Activated T-cell treated with anti-CD3 and anti-CD28 coated beads, Interleukin-2, amount 50 U/mL, for 4 hours (primary cell): ENCODE measurements at regions not wholly inside any gene's neighbourhood (a gene's known extent, or its start where the extent isn't known, plus 50 kb on each side); places are given as distances from the start of the nearest gene placed in this dataset.

Experiments
- ATAC-seq, 2 donors: fragments of 200-7000 bp; cut with Tn5 transposase; one replicate each; pipeline ENCODE4 v1.10.0; 2021
- DNase-seq: peaks from one replicate; pipeline ENCODE4 v3.0.0-alpha.2; 2020
- H3K27me3 Mint-ChIP-seq: one replicate; pipeline ENCODE4 v1.8.0; 2021; ENCODE audit warnings: low read depth, mixed read lengths
- H3K36me3 Mint-ChIP-seq: one replicate; pipeline ENCODE4 v1.8.0; 2022; ENCODE audit warnings: mixed read lengths; ENCODE audit not compliant: insufficient read depth
- H3K4me1 Mint-ChIP-seq: one replicate; pipeline ENCODE4 v1.8.0; 2021; ENCODE audit warnings: low read depth, mixed read lengths
- H3K4me3 Mint-ChIP-seq: one replicate; pipeline ENCODE4 v1.8.0; 2021; ENCODE audit warnings: mild to moderate bottlenecking, moderate library complexity, mixed read lengths
- H3K9me3 Mint-ChIP-seq: one replicate; pipeline ENCODE4 v1.8.0; 2021; ENCODE audit warnings: mixed read lengths

DNA sequence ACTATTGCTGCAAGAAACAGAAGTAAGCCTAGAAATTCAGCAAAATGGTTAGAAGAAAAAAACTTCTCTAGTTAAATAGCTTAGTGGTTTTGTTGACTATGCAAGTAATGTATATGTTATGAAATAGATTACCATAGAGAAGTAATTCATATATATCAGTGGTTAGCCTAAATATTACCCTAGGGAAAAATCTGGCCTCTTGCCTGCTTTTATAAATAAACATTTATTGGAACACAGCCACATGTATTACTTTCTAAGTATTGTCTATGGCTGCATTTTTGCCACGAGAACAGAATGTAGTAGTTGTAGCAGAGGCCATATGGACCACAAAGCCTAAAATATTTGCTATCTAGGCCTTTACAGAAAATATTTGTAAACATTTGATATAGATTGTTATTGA is 1471.7 kb upstream of the PRR20A start:
- Mint-ChIP-seq H3K4me1 (no peaks in the 10 kb centered on the region), H3K36me3 (no peaks in the 10 kb centered on the region), H3K27me3 (no peaks in the 10 kb centered on the region), H3K9me3 (peaks cover 12% of the 10 kb centered on the region), H3K4me3 (no peak overlapping the region)
- ATAC-seq (no peak), DNase-seq (no peak)

DNA sequence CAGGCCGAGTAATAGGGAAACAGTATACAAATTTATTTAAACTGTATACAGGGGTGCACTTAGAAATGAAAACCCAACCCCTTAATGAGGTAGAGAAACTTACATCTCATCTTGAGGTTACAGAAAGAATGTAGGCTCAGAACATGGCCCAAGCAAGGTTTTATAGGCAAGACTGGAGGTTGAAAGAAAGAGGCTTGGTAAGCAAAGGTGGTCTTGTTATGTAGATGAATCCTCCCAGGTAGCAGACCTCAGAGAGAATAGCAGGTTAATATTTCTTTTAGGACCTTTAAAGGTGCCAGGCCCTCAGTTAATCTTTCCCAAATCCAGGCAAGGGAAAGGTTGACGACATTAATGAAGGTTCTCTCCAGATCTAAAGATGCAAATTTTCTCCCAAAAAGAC is 1466.8 kb upstream of the PRR20A start:
- H3K27me3 Mint-ChIP-seq = no peaks in the 10 kb centered on the region
- DNase-seq (no peak), ATAC-seq (no peak)
- no peaks in the 10 kb centered on the region for H3K4me1 Mint-ChIP-seq
- no peak overlapping the region for H3K4me3 Mint-ChIP-seq
- no peaks in the 10 kb centered on the region for H3K36me3 Mint-ChIP-seq
- peaks cover 16% of the 10 kb centered on the region for H3K9me3 Mint-ChIP-seq

DNA sequence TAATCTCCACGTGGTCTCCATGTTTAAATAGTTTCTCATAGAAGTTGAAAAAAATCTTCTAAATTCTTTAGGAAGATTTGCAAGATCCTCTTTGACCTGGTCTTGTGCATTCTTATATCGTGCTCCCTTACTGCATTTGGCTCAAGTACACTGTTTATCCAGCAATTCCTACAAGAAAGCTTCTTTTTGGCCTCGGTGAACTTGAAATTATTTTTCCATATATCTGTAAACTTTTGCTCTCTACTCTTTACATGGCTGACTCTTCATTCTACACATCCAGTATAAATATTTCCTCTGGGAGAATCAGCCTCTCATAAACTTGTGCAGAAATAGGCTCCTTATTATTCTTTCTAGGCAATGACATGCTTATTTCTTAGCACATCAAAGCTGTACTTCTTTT is 1457.9 kb upstream of the PRR20A start:
- no peak overlapping the region for H3K4me3 Mint-ChIP-seq

DNA sequence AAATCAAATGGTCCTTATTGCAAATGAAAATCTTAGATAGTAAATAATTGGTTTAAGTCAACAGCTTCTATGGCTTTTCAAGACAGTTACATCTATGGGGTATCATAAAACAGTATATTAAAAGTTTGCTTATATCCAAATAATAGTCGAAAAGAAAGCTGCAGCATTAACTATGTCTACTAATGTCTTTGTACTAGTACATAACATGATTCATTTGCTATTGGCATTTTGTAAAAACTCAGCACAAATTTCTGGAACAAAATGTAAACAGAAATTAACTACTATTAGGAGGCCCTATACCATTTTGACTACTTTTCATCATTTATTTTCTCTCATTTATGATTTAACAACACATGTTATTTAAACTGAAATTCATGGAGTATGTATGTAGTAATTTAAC is 1435.2 kb upstream of the PRR20A start:
- H3K4me3 Mint-ChIP-seq = no peak overlapping the region
- ATAC-seq = no peak
- H3K9me3 Mint-ChIP-seq = peaks cover 15% of the 10 kb centered on the region

More for the DNA sequence above, 1457.9 kb upstream of the PRR20A start:
- no peak for DNase-seq
- Mint-ChIP-seq H3K27me3 (no peaks in the 10 kb centered on the region), H3K36me3 (no peaks in the 10 kb centered on the region), H3K9me3 (peaks cover 8% of the 10 kb centered on the region), H3K4me1 (no peaks in the 10 kb centered on the region)
- no peak for ATAC-seq

DNA sequence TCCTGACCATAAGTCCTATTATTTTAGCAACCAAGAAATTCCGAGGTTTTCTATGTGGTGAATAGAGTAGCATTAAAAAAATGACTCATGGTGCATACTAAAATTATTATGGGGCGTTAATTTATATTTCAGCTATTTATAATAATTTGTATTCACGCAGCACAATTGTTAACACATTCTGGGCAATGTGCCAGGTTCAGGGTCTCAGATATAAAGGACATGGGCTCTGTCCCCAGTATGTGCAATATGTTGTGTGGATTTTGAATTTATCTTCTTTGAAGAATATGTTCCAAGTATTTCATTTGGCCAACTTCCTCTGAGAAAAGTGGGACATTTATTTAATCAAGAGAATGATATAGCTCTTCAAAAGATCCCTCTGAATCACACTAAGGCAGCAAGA is 1434.7 kb upstream of the PRR20A start:
- Mint-ChIP-seq H3K4me3 (no peak overlapping the region), H3K4me1 (no peaks in the 10 kb centered on the region), H3K27me3 (no peaks in the 10 kb centered on the region), H3K36me3 (no peaks in the 10 kb centered on the region), H3K9me3 (peaks cover 16% of the 10 kb centered on the region)
- ATAC-seq = no peak
- no peak for DNase-seq

More for the DNA sequence above, 1435.2 kb upstream of the PRR20A start:
- no peaks in the 10 kb centered on the region for H3K27me3 Mint-ChIP-seq
- H3K4me1 Mint-ChIP-seq = no peaks in the 10 kb centered on the region
- no peak for DNase-seq
- no peaks in the 10 kb centered on the region for H3K36me3 Mint-ChIP-seq

DNA sequence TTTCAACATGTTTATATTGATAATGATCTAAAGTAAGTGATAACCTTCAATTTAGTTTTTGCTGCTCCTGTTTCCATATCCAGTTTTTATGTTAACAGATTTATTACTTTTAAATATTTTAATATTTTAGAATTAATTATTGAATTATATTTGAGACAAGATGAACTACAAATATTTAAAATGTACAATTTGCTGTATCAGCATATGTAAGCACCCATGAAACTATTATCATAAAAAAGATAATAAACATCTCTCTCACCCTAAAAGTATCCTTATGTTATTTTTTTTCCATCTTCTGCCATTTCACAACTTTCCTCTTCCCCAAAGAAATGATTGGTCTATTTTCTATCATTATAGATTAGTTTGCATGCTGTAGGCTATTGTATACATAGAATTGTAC is 1426.6 kb upstream of the PRR20A start:
- Mint-ChIP-seq H3K4me3 (no peak overlapping the region), H3K36me3 (no peaks in the 10 kb centered on the region), H3K9me3 (peaks cover 31% of the 10 kb centered on the region), H3K4me1 (no peaks in the 10 kb centered on the region), H3K27me3 (no peaks in the 10 kb centered on the region)
- ATAC-seq = no peak
- DNase-seq = no peak

DNA sequence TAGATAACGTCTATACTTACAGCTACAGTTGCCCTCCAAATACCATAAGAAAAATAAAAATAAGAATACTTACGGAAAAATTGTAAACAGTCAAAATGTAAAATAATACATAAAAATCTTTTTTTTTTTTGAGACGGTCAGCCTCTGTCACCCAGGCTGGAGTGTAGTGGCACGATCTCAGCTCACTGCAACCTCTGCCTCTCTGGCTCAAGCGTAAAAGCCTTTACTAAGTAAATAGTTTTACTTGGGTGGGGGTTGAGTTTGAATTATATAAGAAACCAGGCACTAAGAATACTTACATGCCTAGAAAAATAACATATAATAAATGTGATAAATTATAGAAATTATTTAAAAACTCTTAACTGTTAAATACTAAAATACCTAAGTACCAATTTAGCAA is 1413.0 kb upstream of the PRR20A start:
- H3K36me3 Mint-ChIP-seq = no peaks in the 10 kb centered on the region
- H3K9me3 Mint-ChIP-seq = peaks cover 20% of the 10 kb centered on the region
- no peak overlapping the region for H3K4me3 Mint-ChIP-seq
- ATAC-seq (no peak), DNase-seq (no peak)
- H3K27me3 Mint-ChIP-seq = no peaks in the 10 kb centered on the region
- H3K4me1 Mint-ChIP-seq = no peaks in the 10 kb centered on the region

DNA sequence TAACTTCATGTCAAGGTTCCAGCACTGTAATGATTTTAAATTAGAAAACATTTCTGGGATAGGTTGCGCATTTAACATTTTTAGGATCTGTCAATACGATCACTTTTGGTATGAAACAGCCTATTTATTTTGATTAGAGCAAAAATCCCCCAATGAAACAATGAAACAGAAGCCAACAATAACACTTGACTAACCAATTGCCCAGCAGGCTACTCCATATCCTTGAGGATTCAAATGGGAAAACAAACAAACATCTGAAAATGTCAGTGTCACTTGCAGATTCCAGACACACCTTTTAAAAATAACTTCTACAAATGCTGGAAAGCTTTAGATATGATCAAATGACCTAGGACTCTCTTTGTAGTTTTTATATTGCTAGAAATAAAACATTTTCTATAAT is 1412.5 kb upstream of the PRR20A start:
- Mint-ChIP-seq H3K27me3 (no peaks in the 10 kb centered on the region), H3K36me3 (no peaks in the 10 kb centered on the region), H3K4me3 (no peak overlapping the region), H3K9me3 (peaks cover 25% of the 10 kb centered on the region), H3K4me1 (no peaks in the 10 kb centered on the region)
- no peak for ATAC-seq
- DNase-seq = no peak

DNA sequence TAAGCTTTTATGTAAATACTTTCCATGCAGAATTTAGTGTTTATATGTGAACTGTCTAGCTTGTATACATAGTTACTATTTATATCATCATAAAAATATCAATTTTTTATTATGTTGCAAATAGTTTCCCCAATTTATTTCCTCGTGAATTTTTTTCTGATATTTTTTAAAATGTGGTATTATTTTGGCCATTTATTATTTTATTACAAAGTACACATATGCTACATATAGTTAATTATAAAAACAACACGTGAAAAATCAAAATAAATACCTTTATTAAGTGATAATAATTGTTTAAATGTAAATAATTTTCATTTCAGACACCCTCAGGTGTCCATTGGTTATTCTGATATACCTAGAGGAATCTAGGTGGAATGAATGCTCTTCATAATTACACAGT is 1394.9 kb upstream of the PRR20A start:
- Mint-ChIP-seq H3K9me3 (no peaks in the 10 kb centered on the region), H3K4me3 (no peak overlapping the region)
- DNase-seq = no peak

DNA sequence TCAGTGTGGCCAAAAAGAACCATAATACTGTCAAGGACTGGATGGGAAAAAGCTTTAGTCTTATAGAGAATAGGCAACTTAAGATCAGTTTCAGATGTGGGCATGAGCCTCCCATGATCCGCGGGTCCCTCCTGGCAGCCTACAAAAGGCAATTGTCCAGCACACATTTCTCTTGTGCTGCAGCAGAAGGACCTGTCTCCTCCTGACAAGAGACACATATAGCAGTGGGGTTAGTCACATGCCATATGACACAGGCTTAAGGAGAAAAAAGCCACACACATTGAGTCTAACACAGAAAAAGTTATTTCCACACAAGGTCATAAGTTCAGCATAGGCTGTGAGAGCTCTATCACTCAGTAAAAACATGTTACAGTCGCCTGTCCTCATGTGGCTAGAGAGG is 1378.7 kb upstream of the PRR20A start:
- Mint-ChIP-seq H3K36me3 (no peaks in the 10 kb centered on the region), H3K27me3 (no peaks in the 10 kb centered on the region), H3K9me3 (peaks cover 5% of the 10 kb centered on the region), H3K4me1 (no peaks in the 10 kb centered on the region), H3K4me3 (no peak overlapping the region)
- DNase-seq (no peak), ATAC-seq (no peak)

More for the DNA sequence above, 1394.9 kb upstream of the PRR20A start:
- no peaks in the 10 kb centered on the region for H3K27me3 Mint-ChIP-seq
- no peaks in the 10 kb centered on the region for H3K36me3 Mint-ChIP-seq
- no peak for ATAC-seq
- H3K4me1 Mint-ChIP-seq = no peaks in the 10 kb centered on the region

DNA sequence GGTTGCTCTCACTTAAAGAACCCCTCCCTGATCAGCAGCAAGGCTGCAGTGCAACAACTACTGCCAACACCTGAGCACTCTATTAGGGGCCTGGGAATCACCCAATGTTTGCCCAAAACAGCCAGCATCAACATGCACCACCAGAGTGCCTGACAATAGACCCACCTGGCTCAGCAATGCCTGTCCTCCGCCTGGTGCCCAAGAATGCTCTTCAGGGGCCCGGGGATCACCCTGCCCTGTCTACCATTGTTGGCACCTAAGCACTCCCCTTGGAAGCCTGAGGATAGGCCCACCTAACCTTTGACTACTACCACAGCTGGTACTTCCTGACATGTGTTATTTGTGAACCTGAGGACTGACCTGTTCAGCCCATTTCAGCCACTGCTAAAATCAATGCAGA is 1363.1 kb upstream of the PRR20A start:
- Mint-ChIP-seq H3K27me3 (no peaks in the 10 kb centered on the region), H3K4me3 (no peak overlapping the region), H3K36me3 (no peaks in the 10 kb centered on the region), H3K9me3 (peaks cover 27% of the 10 kb centered on the region), H3K4me1 (no peaks in the 10 kb centered on the region)
- ATAC-seq = no peak
- no peak for DNase-seq

DNA sequence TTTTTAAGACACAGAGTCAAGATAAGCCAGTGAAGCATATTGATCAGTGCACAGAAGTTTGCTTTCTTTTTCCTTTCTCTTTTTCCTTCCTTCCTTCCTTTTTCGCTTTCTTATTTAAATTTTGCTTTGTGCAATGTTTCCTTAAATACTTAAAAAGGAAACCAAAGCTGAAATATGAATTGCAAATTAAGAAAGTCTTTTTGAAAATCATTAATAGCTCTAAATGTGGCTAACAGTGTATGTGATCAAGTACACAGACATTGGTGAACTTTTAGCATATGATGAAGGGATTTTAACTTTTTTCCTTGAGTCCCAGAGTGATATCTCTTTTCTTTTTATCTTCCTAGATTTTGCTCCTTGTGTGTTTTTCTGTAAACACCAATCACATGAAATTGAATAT is 1356.9 kb upstream of the PRR20A start:
- Mint-ChIP-seq H3K4me3 (no peak overlapping the region), H3K9me3 (peaks cover 13% of the 10 kb centered on the region), H3K36me3 (no peaks in the 10 kb centered on the region), H3K4me1 (no peaks in the 10 kb centered on the region), H3K27me3 (no peaks in the 10 kb centered on the region)
- no peak for DNase-seq
- no peak for ATAC-seq

DNA sequence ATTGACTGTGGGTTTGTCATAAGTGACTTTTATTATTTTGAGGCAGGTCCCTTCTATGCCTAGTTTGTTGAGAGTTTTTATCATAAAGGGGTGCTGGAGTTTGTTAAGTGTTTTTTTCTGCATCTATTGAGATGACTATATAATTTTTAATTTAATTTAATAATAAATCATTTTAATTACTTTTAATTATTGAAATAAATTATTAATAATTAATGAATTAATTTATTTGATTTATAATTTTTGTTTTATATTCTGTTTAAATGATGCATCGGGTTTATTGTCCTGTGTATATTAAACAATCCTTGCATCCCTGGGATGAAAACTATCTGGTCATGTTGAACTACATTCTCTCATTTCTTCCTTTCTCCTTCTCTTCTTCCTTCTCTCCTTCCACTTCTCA is 1352.2 kb upstream of the PRR20A start:
- no peaks in the 10 kb centered on the region for H3K36me3 Mint-ChIP-seq
- no peaks in the 10 kb centered on the region for H3K4me1 Mint-ChIP-seq
- no peaks in the 10 kb centered on the region for H3K27me3 Mint-ChIP-seq
- no peak for DNase-seq
- no peak overlapping the region for H3K4me3 Mint-ChIP-seq
- peaks cover 17% of the 10 kb centered on the region for H3K9me3 Mint-ChIP-seq
- no peak for ATAC-seq

DNA sequence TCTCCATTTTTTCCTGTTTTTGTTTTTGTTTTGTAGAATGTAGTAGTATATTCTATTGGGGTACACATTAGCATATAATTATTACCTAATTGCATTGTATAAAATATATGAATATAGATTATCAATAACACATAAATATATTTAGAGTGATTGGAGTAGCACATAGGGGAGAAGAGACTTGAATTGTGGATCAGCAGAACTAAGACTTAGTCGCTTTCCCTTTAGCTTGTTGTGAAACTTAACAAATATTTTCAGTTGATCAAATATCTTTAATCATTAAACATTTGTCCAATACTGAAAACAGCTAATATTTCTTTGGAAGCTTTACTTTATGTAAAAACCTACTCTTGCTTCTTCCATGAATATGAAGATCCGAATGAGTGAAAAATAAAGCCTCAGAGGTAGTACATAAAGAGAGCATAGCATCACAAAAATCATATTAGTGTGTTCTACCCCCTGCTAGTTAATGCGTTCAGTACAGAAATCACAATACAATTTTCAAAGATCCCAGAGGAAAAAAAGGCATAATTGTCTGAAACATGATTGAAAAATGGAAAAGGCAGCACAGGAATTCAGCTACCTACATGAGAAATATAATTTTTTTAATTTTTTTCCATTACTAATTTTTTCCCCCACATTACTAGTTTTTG is 1348.0 kb upstream of the PRR20A start:
- no peak for ATAC-seq
- Mint-ChIP-seq H3K9me3 (peaks cover 13% of the 10 kb centered on the region), H3K4me1 (no peaks in the 10 kb centered on the region), H3K36me3 (no peaks in the 10 kb centered on the region), H3K27me3 (no peaks in the 10 kb centered on the region), H3K4me3 (no peak overlapping the region)
- DNase-seq = no peak

DNA sequence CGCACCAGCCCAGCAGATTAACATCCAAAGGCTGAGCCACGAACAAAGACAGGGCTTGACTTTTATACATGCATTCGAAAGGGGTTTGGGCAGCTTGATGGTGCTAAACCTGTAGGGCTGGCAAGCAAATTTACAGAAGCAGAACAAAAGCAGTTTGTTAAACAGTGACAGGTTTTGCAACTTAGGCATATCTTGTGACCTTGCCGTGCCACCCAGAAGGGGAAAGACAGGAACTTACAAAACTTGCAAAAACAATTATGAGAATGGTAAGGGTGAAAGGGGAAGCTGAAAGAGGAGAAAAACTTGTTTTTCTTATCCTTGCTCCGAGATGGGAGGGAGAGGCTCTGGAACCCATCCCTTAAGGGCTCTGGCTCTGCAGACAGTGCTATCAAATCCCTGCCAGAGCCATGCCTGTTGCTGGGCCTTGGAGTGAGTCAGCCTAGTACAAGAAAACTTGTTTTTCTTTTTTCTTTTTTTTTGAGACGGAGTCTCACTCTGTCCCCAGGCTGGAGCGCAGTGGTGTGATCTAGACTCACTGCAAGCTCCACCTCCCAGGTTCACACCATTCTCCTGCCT is 1325.2 kb upstream of the PRR20A start:
- ATAC-seq (no peak), DNase-seq (no peak)
- Mint-ChIP-seq H3K9me3 (peaks cover 18% of the 10 kb centered on the region), H3K36me3 (no peaks in the 10 kb centered on the region), H3K4me3 (no peak overlapping the region), H3K27me3 (no peaks in the 10 kb centered on the region), H3K4me1 (no peaks in the 10 kb centered on the region)
